CD4-positive, alpha-beta T cell (primary cell): ENCODE measurements at regions not wholly inside any gene's neighbourhood (a gene's known extent, or its start where the extent isn't known, plus 50 kb on each side); places are given as distances from the start of the nearest gene placed in this dataset.

Source experiments
- ATAC-seq: fragments of 200-7000 bp; cut with Tn5 transposase; one replicate; pipeline ENCODE4 v1.10.0; 2022; ENCODE audit warnings: mild to moderate bottlenecking; ENCODE audit not compliant: poor library complexity
- CTCF ChIA-PET: fragments of 350-600 bp; sonication (Branson Sonifier 250); formaldehyde crosslinking; loops from one replicate; lab custom pipeline; 2021; ENCODE audit warnings: antibody characterized with exemption, inconsistent platforms; lab: Charles Lee
- POLR2A ChIA-PET: fragments of 350-600 bp; sonication (Branson Sonifier 250); formaldehyde crosslinking; loops from one replicate; lab custom pipeline; 2021; ENCODE audit warnings: antibody characterized with exemption, inconsistent platforms; lab: Charles Lee
- DNase-seq, 14 experiments: peaks; one replicate each; pipeline ENCODE4 v3.0.0-alpha.2; 2013 to 2020; ENCODE audit warnings: mixed read lengths in 2 of 14
- H3K27ac ChIP-seq, 2 donors: one replicate each; pipeline versions ENCODE4 v1.5.1 to v1.7.0; 2013; ENCODE audit warnings: low read length in 2 of 2, low read depth in 1 of 2, mild to moderate bottlenecking in 1 of 2
- H3K27me3 ChIP-seq, 2 experiments: 1 replicate in 1 of 2; 2 replicates in 1 of 2; pipeline versions ENCODE4 v1.6.1 to v1.7.0; 2013; ENCODE audit warnings: low read length in 2 of 2, control low read depth in 1 of 2, mild to moderate bottlenecking in 1 of 2, moderate library complexity in 1 of 2; ENCODE audit not compliant: insufficient read depth in 2 of 2, control insufficient read depth in 1 of 2
- H3K36me3 ChIP-seq: one replicate; pipeline ENCODE4 v1.6.1; 2013; ENCODE audit warnings: low read length, control low read depth; ENCODE audit not compliant: insufficient read depth
- H3K4me1 ChIP-seq: one replicate; pipeline ENCODE4 v1.6.1; 2013; ENCODE audit warnings: low read length, control low read depth; ENCODE audit not compliant: insufficient read depth
- H3K4me3 ChIP-seq: one replicate; pipeline ENCODE4 v1.5.1; 2013; ENCODE audit warnings: mild to moderate bottlenecking, low read length, moderate library complexity
- H3K9me3 ChIP-seq, 2 experiments: 1 replicate in 1 of 2; 2 replicates in 1 of 2; pipeline versions ENCODE4 v1.6.1 to v1.7.0; 2013; ENCODE audit warnings: low read length in 2 of 2, mild to moderate bottlenecking in 2 of 2, control low read depth in 1 of 2, moderate library complexity in 1 of 2; ENCODE audit not compliant: control insufficient read depth in 1 of 2, insufficient read depth in 1 of 2
- H3K27ac Mint-ChIP-seq: one replicate; pipeline ENCODE4 v1.8.0; 2020; ENCODE audit warnings: mixed read lengths
- H3K27me3 Mint-ChIP-seq: one replicate; pipeline ENCODE4 v1.8.0; 2021; ENCODE audit warnings: mixed read lengths
- H3K36me3 Mint-ChIP-seq: one replicate; pipeline ENCODE4 v1.8.0; 2021; ENCODE audit warnings: low read depth, mixed read lengths
- H3K4me1 Mint-ChIP-seq: one replicate; pipeline ENCODE4 v1.8.0; 2021; ENCODE audit warnings: low read depth, mixed read lengths
- H3K4me3 Mint-ChIP-seq: one replicate; pipeline ENCODE4 v1.8.0; 2020; ENCODE audit warnings: mild to moderate bottlenecking, mixed read lengths
- H3K9me3 Mint-ChIP-seq: one replicate; pipeline ENCODE4 v1.8.0; 2020; ENCODE audit warnings: mixed read lengths
- CTCF ChIP-seq: fragments of 200-600 bp; IDR thresholded peaks from one replicate; pipeline ENCODE4 v1.8.0; 2022; ENCODE audit warnings: antibody characterized with exemption, mild to moderate bottlenecking
- intact Hi-C, 2 experiments: fragments of 100-400 bp; cut with DNase I in 1 of 2; cut with micrococcal nuclease in 1 of 2; formaldehyde crosslinking; loops; one replicate each; pipeline versions ENCODE4 v1.15.1 to v1.9.0; 2023 to 2025; cut with DNase I, micrococcal nuclease

- H3K9me3 ChIP-seq: no peaks in the 10 kb centered on the region
- no peak overlapping the region for H3K27ac Mint-ChIP-seq
- H3K4me3 ChIP-seq: no peak overlapping the region
- no peak overlapping the region for H3K4me3 Mint-ChIP-seq
- no peaks in the 10 kb centered on the region for H3K36me3 ChIP-seq
- H3K27me3 Mint-ChIP-seq: no peaks in the 10 kb centered on the region
- no peaks in the 10 kb centered on the region for H3K27me3 ChIP-seq
- H3K27ac ChIP-seq: no peak overlapping the region
- H3K4me1 Mint-ChIP-seq: no peaks in the 10 kb centered on the region
- POLR2A ChIA-PET: no interaction called here
- ATAC-seq (no peak), DNase-seq (no peak)
- no peaks in the 10 kb centered on the region for H3K36me3 Mint-ChIP-seq
- CTCF ChIA-PET: no interaction called here
- intact Hi-C loops: no loop called here
- H3K9me3 Mint-ChIP-seq: no peaks in the 10 kb centered on the region
- no peaks in the 10 kb centered on the region for H3K4me1 ChIP-seq
- no peak for TF ChIP-seq CTCF
These were observed 368.9 kb downstream of the RBM26 start for GRCh38 chr13:79037197-79037596.

- Histone ChIP-seq H3K27me3 (peaks cover 0 to 3% of the 10 kb centered on the region in 2 experiments), H3K36me3 (no peaks in the 10 kb centered on the region), H3K4me3 (no peak overlapping the region), H3K9me3 (no peaks in the 10 kb centered on the region), H3K4me1 (no peaks in the 10 kb centered on the region), H3K27ac (no peak overlapping the region)
- DNase-seq (no peak), ATAC-seq (no peak)
- intact Hi-C loops: no loop called here
- TF ChIP-seq CTCF: no peak
- Mint-ChIP-seq H3K27me3 (no peaks in the 10 kb centered on the region), H3K36me3 (no peaks in the 10 kb centered on the region), H3K4me1 (no peaks in the 10 kb centered on the region), H3K27ac (no peak overlapping the region), H3K9me3 (no peaks in the 10 kb centered on the region), H3K4me3 (no peak overlapping the region)
- POLR2A ChIA-PET: no interaction called here
- CTCF ChIA-PET: no interaction called here
These were observed 371.7 kb downstream of the RBM26 start for GRCh38 chr13:79034341-79034740.

- no peak for TF ChIP-seq CTCF
- DNase-seq (no peak), ATAC-seq (no peak)
- intact Hi-C loops: no loop called here
- ChIA-PET CTCF (no interaction called here), POLR2A (no interaction called here)
- H3K27ac ChIP-seq: no peak overlapping the region
- Mint-ChIP-seq H3K27me3 (peaks cover 4% of the 10 kb centered on the region), H3K36me3 (no peaks in the 10 kb centered on the region), H3K4me3 (no peak overlapping the region), H3K4me1 (no peaks in the 10 kb centered on the region), H3K9me3 (no peaks in the 10 kb centered on the region), H3K27ac (no peak overlapping the region)
- H3K9me3 ChIP-seq: no peaks in the 10 kb centered on the region
- H3K4me3 ChIP-seq: no peak overlapping the region
- peaks cover 0 to 3% of the 10 kb centered on the region in 2 experiments for H3K27me3 ChIP-seq
- H3K4me1 ChIP-seq: no peaks in the 10 kb centered on the region
- no peaks in the 10 kb centered on the region for H3K36me3 ChIP-seq
These were observed 371.6 kb upstream of the OBI1 start for GRCh38 chr13:79030513-79030912.
